C4-2B (cell line): ENCODE measurements at regions not wholly inside any gene's neighbourhood (a gene's known extent, or its start where the extent isn't known, plus 50 kb on each side); places are given as distances from the start of the nearest gene placed in this dataset.

Experiments
- ZFX ChIP-seq: fragments of 450-650 bp; IDR thresholded peaks from 2 replicates; pipeline ENCODE4 v1.6.1; 2017
- TF ChIP-seq, protein P1 (sequence below): fragments of 450-650 bp; conservative IDR thresholded peaks from 2 replicates; pipeline ENCODE4 v1.5.1; 2017; ENCODE audit warnings: mild to moderate bottlenecking

DNA sequence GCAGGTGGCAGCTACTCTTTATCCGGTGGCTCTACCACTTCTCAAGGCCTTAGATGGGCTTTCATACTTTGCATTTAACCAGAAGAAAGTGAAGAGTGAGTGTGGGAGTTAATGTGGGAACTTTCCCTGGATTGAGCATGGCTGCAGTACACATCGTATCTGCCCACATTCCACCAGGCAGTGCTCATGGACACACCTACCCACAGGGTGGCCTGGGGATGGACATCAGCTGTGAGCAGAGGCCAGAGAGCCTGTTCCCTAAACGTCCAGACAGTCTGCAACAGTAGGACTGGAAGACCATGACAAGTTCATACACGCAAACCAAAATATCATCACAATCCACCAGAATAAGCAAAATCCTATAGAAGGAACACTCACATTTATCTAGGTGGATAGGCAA, 213.8 kb downstream of the IRX1 start:
- TF ChIP-seq, protein P1, sequence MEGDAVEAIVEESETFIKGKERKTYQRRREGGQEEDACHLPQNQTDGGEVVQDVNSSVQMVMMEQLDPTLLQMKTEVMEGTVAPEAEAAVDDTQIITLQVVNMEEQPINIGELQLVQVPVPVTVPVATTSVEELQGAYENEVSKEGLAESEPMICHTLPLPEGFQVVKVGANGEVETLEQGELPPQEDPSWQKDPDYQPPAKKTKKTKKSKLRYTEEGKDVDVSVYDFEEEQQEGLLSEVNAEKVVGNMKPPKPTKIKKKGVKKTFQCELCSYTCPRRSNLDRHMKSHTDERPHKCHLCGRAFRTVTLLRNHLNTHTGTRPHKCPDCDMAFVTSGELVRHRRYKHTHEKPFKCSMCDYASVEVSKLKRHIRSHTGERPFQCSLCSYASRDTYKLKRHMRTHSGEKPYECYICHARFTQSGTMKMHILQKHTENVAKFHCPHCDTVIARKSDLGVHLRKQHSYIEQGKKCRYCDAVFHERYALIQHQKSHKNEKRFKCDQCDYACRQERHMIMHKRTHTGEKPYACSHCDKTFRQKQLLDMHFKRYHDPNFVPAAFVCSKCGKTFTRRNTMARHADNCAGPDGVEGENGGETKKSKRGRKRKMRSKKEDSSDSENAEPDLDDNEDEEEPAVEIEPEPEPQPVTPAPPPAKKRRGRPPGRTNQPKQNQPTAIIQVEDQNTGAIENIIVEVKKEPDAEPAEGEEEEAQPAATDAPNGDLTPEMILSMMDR = no peak
- TF ChIP-seq ZFX = no peak
